Keratinocyte (primary cell): ENCODE measurements at regions not wholly inside any gene's neighbourhood (a gene's known extent, or its start where the extent isn't known, plus 50 kb on each side); places are given as distances from the start of the nearest gene placed in this dataset.

Source experiments
- DNase-seq: peaks from one replicate; pipeline ENCODE4 v3.0.0-alpha.2; 2011; ENCODE audit warnings: low read depth, missing footprints, low spot score
- FAIRE-seq: peaks from 2 replicates; lab custom pipeline; 2011; peaks lifted over from hg19 to GRCh38; lab: Jason Lieb, UNC
- H2AFZ ChIP-seq: 2 replicates; pipeline ENCODE4 v1.6.0; 2012; ENCODE audit warnings: low read length, control low read depth, inconsistent platforms; ENCODE audit not compliant: control insufficient read depth
- H3K27ac ChIP-seq: 2 replicates; pipeline ENCODE4 v1.5.1; 2011; ENCODE audit warnings: low read length; ENCODE audit not compliant: control insufficient read depth, insufficient read depth
- H3K27me3 ChIP-seq: 3 replicates; pipeline ENCODE4 v1.6.0; 2011; ENCODE audit warnings: low read length; ENCODE audit not compliant: control insufficient read depth, insufficient read depth; ENCODE audit errors: extremely low read depth
- H3K36me3 ChIP-seq, 2 experiments: 2 replicates in 1 of 2; 3 replicates in 1 of 2; pipeline ENCODE4 v1.5.1; 2011; ENCODE audit warnings: low read length in 2 of 2, mild to moderate bottlenecking in 1 of 2; ENCODE audit not compliant: control insufficient read depth in 2 of 2, insufficient read depth in 2 of 2; ENCODE audit errors: extremely low read depth in 1 of 2
- H3K4me1 ChIP-seq: 3 replicates; pipeline ENCODE4 v1.5.1; 2011; ENCODE audit warnings: low read length; ENCODE audit not compliant: control insufficient read depth, insufficient read depth; ENCODE audit errors: extremely low read depth
- H3K4me2 ChIP-seq: 3 replicates; pipeline ENCODE4 v1.6.0; 2011; ENCODE audit warnings: low read depth, low read length; ENCODE audit not compliant: control insufficient read depth, insufficient read depth; ENCODE audit errors: extremely low read depth
- H3K4me3 ChIP-seq, 3 experiments: fragments of 200-600 bp in 1 of 3; sonication (generic) in 1 of 3; 2 replicates in 2 of 3; 3 replicates in 1 of 3; pipeline ENCODE4 v1.5.1; 2011 to 2016; ENCODE audit warnings: low read length in 3 of 3, mild to moderate bottlenecking in 3 of 3, control low read depth in 2 of 3, inconsistent platforms in 1 of 3, low read depth in 1 of 3, mixed read lengths in 1 of 3, mixed run types in 1 of 3, moderate library complexity in 1 of 3; ENCODE audit not compliant: control insufficient read depth in 2 of 3, insufficient read depth in 2 of 3; ENCODE audit errors: extremely low read depth in 1 of 3
- H3K79me2 ChIP-seq: 2 replicates; pipeline ENCODE4 v1.6.0; 2012; ENCODE audit warnings: low read length; ENCODE audit not compliant: control insufficient read depth, insufficient read depth
- H3K9ac ChIP-seq: 3 replicates; pipeline ENCODE4 v1.6.0; 2011; ENCODE audit warnings: low read length; ENCODE audit not compliant: control insufficient read depth, insufficient read depth; ENCODE audit errors: extremely low read depth
- H3K9me1 ChIP-seq: 3 replicates; pipeline ENCODE4 v1.6.0; 2011; ENCODE audit warnings: low read length; ENCODE audit not compliant: control insufficient read depth, insufficient read depth; ENCODE audit errors: extremely low read depth
- H3K9me3 ChIP-seq: 2 replicates; pipeline ENCODE4 v1.5.1; 2012; ENCODE audit warnings: low read depth, low read length; ENCODE audit not compliant: control insufficient read depth
- H4K20me1 ChIP-seq: 3 replicates; pipeline ENCODE4 v1.6.0; 2011; ENCODE audit warnings: low read length; ENCODE audit not compliant: control insufficient read depth, insufficient read depth; ENCODE audit errors: extremely low read depth
- CTCF ChIP-seq, 3 experiments: IDR thresholded peaks in 1 of 3; conservative IDR thresholded peaks in 1 of 3; optimal IDR thresholded peaks in 1 of 3; 2 replicates in 2 of 3; 3 replicates in 1 of 3; pipeline versions ENCODE3 to v1.5.1; 2011; ENCODE audit warnings: low read length in 3 of 3, mild to moderate bottlenecking in 3 of 3, moderate library complexity in 2 of 3, control low read depth in 1 of 3, inconsistent platforms in 1 of 3; ENCODE audit not compliant: insufficient read depth in 2 of 3; ENCODE audit errors: extremely low read depth in 1 of 3
- EZH2 ChIP-seq: IDR thresholded peaks from one replicate; pipeline ENCODE4 v1.6.1; 2012; ENCODE audit warnings: inconsistent platforms, mild to moderate bottlenecking, low read length, moderate library complexity
- dilution Hi-C: fragments of 300-500 bp; cut with MboI; formaldehyde crosslinking; loops from one replicate; pipeline ENCODE4 v1.7.0; 2020; ENCODE audit warnings: low sequenced_read_pairs; ENCODE audit not compliant: extremely low pct_ligation_motif_present

GRCh38 chr6:95325916-95326315, 251.4 kb upstream of the MANEA start:
- DNase-seq (no peak), FAIRE-seq (no peak)
- no peak overlapping the region for H3K27ac ChIP-seq
- H3K9me1 ChIP-seq, result no peaks in the 10 kb centered on the region
- H3K36me3 ChIP-seq, result no peaks in the 10 kb centered on the region
- H3K4me1 ChIP-seq, result no peaks in the 10 kb centered on the region
- no peak overlapping the region for H3K9ac ChIP-seq
- no peaks in the 10 kb centered on the region for H3K27me3 ChIP-seq
- H4K20me1 ChIP-seq, result no peaks in the 10 kb centered on the region
- TF ChIP-seq EZH2 (no peak), CTCF (optimal IDR thresholded peaks at IDR 0.05 in 1 of 3, IDR thresholded peaks at IDR 0.05 in 1 of 3, conservative IDR thresholded peaks at IDR 0.05 in 1 of 3; ENCODE audit: extremely low read depth in 1 of 3, insufficient read depth in 2 of 3, low read length in 3 of 3) (no peak)
- no peak overlapping the region for H3K4me2 ChIP-seq
- no peaks in the 10 kb centered on the region for H3K79me2 ChIP-seq
- H3K4me3 ChIP-seq, result no peak overlapping the region
- H3K9me3 ChIP-seq, result no peaks in the 10 kb centered on the region
- dilution Hi-C loops, result no loop called here
- no peak overlapping the region for H2AFZ ChIP-seq

- no peak overlapping the region for H3K27ac ChIP-seq
- no peak for FAIRE-seq
- H4K20me1 ChIP-seq, result no peaks in the 10 kb centered on the region
- H3K36me3 ChIP-seq, result no peaks in the 10 kb centered on the region
- H3K9me1 ChIP-seq, result no peaks in the 10 kb centered on the region
- DNase-seq, result no peak
- H3K9ac ChIP-seq, result no peak overlapping the region
- no peaks in the 10 kb centered on the region for H3K4me1 ChIP-seq
- H3K27me3 ChIP-seq, result no peaks in the 10 kb centered on the region
- TF ChIP-seq EZH2 (no peak), CTCF (optimal IDR thresholded peaks at IDR 0.05 in 1 of 3, IDR thresholded peaks at IDR 0.05 in 1 of 3, conservative IDR thresholded peaks at IDR 0.05 in 1 of 3; ENCODE audit: extremely low read depth in 1 of 3, insufficient read depth in 2 of 3, low read length in 3 of 3) (no peak)
- H3K4me3 ChIP-seq, result no peak overlapping the region
- no peaks in the 10 kb centered on the region for H3K79me2 ChIP-seq
- H3K9me3 ChIP-seq, result no peaks in the 10 kb centered on the region
- dilution Hi-C loops, result no loop called here
- H3K4me2 ChIP-seq, result no peak overlapping the region
- H2AFZ ChIP-seq, result no peak overlapping the region
These were observed 249.1 kb upstream of the MANEA start for GRCh38 chr6:95328231-95328630.
